GM20000 (cell line): ENCODE measurements at regions not wholly inside any gene's neighbourhood (a gene's known extent, or its start where the extent isn't known, plus 50 kb on each side); places are given as distances from the start of the nearest gene placed in this dataset.

Experiments used
- DNase-seq: peaks from one replicate; pipeline ENCODE4 v3.0.0; 2012; ENCODE audit warnings: low spot score
- TF ChIP-seq, protein P1 (sequence below): IDR thresholded peaks from 2 replicates; pipeline ENCODE4 v1.5.1; 2012; ENCODE audit warnings: mild to moderate bottlenecking, control low read depth; ENCODE audit errors: extremely low read depth, missing control alignments

- no peak for DNase-seq
- TF ChIP-seq, protein P1, sequence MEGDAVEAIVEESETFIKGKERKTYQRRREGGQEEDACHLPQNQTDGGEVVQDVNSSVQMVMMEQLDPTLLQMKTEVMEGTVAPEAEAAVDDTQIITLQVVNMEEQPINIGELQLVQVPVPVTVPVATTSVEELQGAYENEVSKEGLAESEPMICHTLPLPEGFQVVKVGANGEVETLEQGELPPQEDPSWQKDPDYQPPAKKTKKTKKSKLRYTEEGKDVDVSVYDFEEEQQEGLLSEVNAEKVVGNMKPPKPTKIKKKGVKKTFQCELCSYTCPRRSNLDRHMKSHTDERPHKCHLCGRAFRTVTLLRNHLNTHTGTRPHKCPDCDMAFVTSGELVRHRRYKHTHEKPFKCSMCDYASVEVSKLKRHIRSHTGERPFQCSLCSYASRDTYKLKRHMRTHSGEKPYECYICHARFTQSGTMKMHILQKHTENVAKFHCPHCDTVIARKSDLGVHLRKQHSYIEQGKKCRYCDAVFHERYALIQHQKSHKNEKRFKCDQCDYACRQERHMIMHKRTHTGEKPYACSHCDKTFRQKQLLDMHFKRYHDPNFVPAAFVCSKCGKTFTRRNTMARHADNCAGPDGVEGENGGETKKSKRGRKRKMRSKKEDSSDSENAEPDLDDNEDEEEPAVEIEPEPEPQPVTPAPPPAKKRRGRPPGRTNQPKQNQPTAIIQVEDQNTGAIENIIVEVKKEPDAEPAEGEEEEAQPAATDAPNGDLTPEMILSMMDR = no peak
Observed at GRCh38 chr4:117466388-117466787, 381.0 kb upstream of the TRAM1L1 start.

DNA sequence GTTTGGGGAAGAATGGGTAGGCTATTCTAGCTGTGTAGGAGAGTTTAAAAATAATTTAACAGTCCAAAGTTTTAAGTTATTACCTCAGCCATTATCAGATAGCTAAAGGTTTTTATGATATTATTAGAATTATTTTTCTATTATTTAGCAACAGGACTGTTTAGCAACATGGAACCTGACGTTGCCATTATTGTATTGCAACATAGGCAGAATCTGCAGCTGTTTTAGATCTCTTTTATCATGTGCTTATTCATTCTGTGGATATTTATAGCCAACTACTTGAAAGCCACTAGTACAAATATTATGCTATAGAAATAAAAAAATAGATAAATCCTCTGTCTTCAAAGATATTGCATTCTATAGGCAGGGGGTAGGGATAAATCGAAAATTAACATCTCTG lies 382.0 kb upstream of the TRAM1L1 start:
- TF ChIP-seq, protein P1 = no peak
- no peak for DNase-seq

GRCh38 chr4:117474987-117475386 lies 389.6 kb upstream of the TRAM1L1 start:
- TF ChIP-seq, protein P1 = no peak
- no peak for DNase-seq

DNA sequence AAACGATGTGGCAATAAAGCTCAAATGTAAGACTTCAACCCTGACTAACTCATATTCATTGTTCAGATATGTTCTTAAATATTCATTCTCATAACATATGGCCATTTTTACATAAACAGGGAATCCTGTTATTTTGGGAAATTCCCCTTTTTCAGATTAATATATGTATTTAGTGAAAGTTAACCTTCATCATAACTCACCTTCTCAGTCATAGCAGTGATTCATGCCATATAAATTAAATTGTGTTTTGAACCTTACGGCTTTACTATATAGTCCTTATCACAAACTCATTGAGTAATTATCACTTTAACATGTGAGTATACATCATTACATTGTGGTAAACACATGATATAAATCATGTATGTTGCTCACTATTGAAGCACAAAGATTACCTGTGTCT lies 392.5 kb upstream of the TRAM1L1 start:
- TF ChIP-seq, protein P1 = no peak
- no peak for DNase-seq

DNA sequence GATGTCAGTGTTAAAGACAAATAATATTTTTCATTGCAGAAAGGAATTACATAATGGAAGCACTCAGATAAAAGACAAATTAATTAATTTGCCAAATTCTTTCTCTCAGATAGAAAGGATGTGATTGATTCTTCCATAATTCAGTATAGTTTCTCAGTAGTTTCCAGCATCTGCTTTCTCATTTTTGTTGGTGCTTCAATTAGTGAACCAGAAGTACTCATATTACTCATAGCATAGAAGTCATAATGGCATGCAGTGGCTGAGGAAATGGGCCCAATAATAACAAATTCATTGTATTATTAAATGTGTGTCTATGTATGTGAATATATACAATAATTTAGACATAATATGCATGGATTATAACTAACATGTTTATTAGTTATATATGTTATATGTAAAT lies 393.3 kb upstream of the TRAM1L1 start:
- DNase-seq = no peak
- TF ChIP-seq, protein P1 = no peak

DNA sequence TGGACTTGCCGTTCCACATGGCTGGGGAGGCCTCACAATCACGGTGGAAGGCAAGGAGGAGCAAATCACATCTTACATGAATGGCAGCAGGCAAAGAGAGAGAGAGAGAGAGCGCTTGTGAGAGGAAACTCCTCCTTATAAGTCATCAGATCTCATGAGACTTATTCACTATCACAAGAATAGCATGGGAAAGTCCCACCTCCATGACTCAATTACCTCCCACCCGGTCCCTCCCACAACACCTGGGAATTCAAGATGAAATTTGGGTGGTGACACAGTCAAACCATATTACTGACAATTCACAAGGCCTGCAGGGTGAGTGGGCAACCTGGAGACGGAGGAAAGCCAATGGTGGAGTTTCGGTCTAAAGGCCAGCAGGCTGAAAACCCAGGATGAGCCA lies 394.3 kb upstream of the TRAM1L1 start:
- TF ChIP-seq, protein P1 = no peak
- no peak for DNase-seq

- DNase-seq = no peak
- TF ChIP-seq, protein P1 = no peak
Observed at GRCh38 chr4:117481742-117482141, 396.4 kb upstream of the TRAM1L1 start.
